ENCODE measurements at regions not wholly inside any gene's neighbourhood (a gene's known extent, or its start where the extent isn't known, plus 50 kb on each side); places are given as distances from the start of the nearest gene placed in this dataset.

DNA sequence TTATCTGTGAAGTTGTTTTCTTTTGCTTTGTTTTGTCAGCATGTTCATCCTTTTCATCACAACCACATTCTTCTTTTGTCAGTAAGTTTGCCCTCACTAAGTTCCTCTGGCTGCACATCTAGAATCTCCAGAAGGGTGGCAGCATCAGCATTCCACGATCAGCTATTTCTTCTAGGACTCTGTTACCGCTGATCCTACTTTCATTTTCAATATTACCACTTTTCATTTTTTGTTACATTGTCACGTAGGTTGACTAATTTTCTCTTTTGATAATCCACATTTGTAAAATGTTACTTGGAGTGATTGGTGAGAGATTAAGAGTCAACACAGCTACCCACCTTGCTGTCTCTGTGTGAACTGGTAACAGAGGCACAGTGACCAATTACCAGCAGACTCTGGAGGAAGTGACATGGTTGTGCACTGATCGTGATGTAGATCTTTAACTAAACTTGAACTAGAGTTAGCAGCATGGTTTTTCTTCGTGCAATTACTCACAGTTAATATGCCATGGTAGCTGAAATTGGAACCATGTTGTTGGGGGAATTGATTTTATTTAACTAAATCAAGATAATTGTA lies 307.9 kb upstream of the SLC35B3 start:
- Histone ChIP-seq H3K36me3 (replicated peaks in 1 of 2) (no peaks in the 10 kb centered on the region), H3K9me3 (replicated peaks in 1 of 3) (no peaks in the 10 kb centered on the region), H3K27me3 (no peaks in the 10 kb centered on the region), H3K4me1 (replicated peaks in 1 of 2) (no peaks in the 10 kb centered on the region), H3K4me3 (peak overlapping the region in 1 of 4 donors; percentile 48), H3K27ac (no peak overlapping the region)
- intact Hi-C loops (cut with DNase I): no loop called here
- no peak for TF ChIP-seq POLR2A (IDR thresholded peaks at IDR 0.05)
- TF ChIP-seq, protein P1, sequence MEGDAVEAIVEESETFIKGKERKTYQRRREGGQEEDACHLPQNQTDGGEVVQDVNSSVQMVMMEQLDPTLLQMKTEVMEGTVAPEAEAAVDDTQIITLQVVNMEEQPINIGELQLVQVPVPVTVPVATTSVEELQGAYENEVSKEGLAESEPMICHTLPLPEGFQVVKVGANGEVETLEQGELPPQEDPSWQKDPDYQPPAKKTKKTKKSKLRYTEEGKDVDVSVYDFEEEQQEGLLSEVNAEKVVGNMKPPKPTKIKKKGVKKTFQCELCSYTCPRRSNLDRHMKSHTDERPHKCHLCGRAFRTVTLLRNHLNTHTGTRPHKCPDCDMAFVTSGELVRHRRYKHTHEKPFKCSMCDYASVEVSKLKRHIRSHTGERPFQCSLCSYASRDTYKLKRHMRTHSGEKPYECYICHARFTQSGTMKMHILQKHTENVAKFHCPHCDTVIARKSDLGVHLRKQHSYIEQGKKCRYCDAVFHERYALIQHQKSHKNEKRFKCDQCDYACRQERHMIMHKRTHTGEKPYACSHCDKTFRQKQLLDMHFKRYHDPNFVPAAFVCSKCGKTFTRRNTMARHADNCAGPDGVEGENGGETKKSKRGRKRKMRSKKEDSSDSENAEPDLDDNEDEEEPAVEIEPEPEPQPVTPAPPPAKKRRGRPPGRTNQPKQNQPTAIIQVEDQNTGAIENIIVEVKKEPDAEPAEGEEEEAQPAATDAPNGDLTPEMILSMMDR (IDR thresholded peaks at IDR 0.05): peak in 3 of 6 experiments; percentile 9 to 18 (median 17)
- WGBS, 4 donors: 38 to 54% (median 40%) methylated on average over 5 of the region's 5 CpGs
- peak in 3 of 7 donors; percentile 12 to 21 (median 18) for DNase-seq

DNA sequence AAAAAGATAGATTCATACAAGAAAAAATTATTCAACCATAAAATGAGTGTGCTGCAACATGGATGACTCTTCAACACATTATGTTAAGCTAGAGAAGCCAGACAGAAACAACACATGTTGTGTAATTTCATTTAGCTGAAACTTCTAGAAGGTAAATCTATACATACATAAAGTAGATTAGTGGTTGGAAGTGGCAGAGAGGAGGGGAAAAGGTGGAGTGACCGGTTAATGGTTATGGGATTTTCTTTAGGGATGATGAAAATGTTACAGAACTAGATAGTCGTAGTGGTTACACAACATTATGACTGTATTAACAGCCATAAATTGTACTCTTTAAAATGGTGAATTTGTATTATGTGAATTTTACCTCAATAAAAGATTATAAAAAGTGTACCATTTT lies 304.1 kb upstream of the SLC35B3 start:
- H3K9me3 ChIP-seq (replicated peaks in 1 of 3): no peaks in the 10 kb centered on the region
- intact Hi-C loops (cut with DNase I): no loop called here
- 84 to 95% (median 89%) methylated on average over 2 of the region's 2 CpGs for WGBS, 4 donors

DNA sequence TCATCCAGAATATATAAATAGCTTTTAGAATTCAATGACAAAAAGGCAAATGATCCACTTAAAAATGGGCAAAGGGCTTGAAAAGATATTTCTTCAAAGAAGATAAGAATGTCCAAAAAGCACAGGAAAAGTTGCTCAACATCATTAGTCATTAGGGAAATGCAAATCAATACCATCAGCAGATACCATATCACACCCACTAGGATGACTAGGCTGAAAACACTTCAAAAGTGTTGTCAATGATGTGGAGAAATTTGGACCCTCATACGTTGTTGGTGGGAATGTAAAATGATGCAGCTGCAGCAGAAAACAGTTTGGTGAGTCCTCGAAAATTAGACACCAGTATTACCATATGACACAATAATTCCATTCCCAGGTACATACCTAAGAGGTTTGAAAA lies 303.6 kb upstream of the SLC35B3 start:
- WGBS, 4 donors: 64 to 77% (median 75%) methylated on average over 2 of the region's 2 CpGs
- intact Hi-C loops (cut with DNase I): no loop called here

More for the DNA sequence above, 304.1 kb upstream of the SLC35B3 start:
- Histone ChIP-seq H3K4me1 (replicated peaks in 1 of 2) (no peaks in the 10 kb centered on the region), H3K36me3 (replicated peaks in 1 of 2) (no peaks in the 10 kb centered on the region), H3K27ac (no peak overlapping the region), H3K27me3 (no peaks in the 10 kb centered on the region), H3K4me3 (no peak overlapping the region)
- DNase-seq: no peak
- TF ChIP-seq, protein P1 (IDR thresholded peaks at IDR 0.05): no peak
- TF ChIP-seq POLR2A (IDR thresholded peaks at IDR 0.05): no peak

DNA sequence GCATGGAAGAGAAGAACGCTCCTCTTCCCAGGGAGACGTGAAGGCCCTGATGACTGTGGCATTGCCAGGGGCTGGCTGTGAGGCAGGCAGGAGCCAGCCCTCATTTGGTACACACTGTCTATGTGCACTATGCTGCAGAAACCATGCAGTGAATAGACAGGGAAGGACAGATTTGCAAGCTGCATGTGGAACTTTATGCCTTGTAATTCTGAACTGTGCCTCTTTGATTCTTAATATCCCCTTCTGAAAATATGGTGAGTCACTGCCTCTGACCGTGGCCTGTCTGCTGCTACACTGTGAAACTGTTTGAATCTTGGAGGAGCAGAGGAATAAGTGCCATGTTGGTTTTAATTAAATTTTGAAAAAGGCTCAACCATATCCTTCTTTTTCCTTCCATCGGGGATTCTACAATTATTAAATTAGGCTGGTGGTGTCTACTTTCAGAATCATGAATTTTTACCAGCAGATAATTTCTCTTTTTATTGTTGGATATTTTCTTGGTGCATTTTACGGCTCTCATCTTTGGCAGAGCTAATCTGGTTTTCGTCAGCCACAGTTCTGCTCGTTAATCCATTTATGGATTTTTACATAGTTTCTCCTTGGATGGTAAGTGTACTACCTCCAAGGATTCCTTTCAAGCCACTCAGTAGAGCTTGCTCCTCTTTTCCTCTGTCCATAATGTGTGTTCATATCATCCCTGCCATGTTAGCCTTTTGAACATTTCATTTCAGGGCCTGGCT lies 301.0 kb upstream of the SLC35B3 start:
- no peaks in the 10 kb centered on the region for H3K27me3 ChIP-seq
- H3K9me3 ChIP-seq (replicated peaks in 1 of 3): no peaks in the 10 kb centered on the region
- no peak overlapping the region for H3K4me3 ChIP-seq
- WGBS, 4 donors: 66 to 78% (median 72%) methylated on average over 7 of the region's 7 CpGs
- TF ChIP-seq POLR2A (IDR thresholded peaks at IDR 0.05): no peak
- TF ChIP-seq, protein P1 (IDR thresholded peaks at IDR 0.05): no peak
- intact Hi-C loops (cut with DNase I): no loop called here
- no peak overlapping the region for H3K27ac ChIP-seq
- DNase-seq: no peak
- no peaks in the 10 kb centered on the region for H3K36me3 ChIP-seq (replicated peaks in 1 of 2)
- no peaks in the 10 kb centered on the region for H3K4me1 ChIP-seq (replicated peaks in 1 of 2)

More for the DNA sequence above, 303.6 kb upstream of the SLC35B3 start:
- no peaks in the 10 kb centered on the region for H3K4me1 ChIP-seq (replicated peaks in 1 of 2)
- no peak overlapping the region for H3K27ac ChIP-seq
- DNase-seq: no peak
- no peaks in the 10 kb centered on the region for H3K27me3 ChIP-seq
- TF ChIP-seq POLR2A (IDR thresholded peaks at IDR 0.05): no peak
- TF ChIP-seq, protein P1 (IDR thresholded peaks at IDR 0.05): no peak
- no peaks in the 10 kb centered on the region for H3K9me3 ChIP-seq (replicated peaks in 1 of 3)
- H3K4me3 ChIP-seq: no peak overlapping the region
- H3K36me3 ChIP-seq (replicated peaks in 1 of 2): no peaks in the 10 kb centered on the region
